GM21447 (cell line): ENCODE measurements at regions not wholly inside any gene's neighbourhood (a gene's known extent, or its start where the extent isn't known, plus 50 kb on each side); places are given as distances from the start of the nearest gene placed in this dataset.

Experiments
- ATAC-seq: cut with Tn5 transposase; IDR thresholded peaks from one replicate; pipeline ENCODE4 v1.9.1; 2021; ENCODE audit not compliant: unreplicated experiment

- no peak for ATAC-seq
Measured at GRCh38 chr4:79472693-79473438, 64.8 kb upstream of the GK2 start.

GRCh38 chr4:79472036-79472435 is 64.0 kb upstream of the GK2 start:
- ATAC-seq, result no peak

- no peak for ATAC-seq
Measured at GRCh38 chr4:79471309-79471708, 63.3 kb upstream of the GK2 start.

- ATAC-seq, result no peak
Measured at GRCh38 chr4:79467246-79467932, 59.4 kb upstream of the GK2 start.

GRCh38 chr4:79466621-79467020 is 58.6 kb upstream of the GK2 start:
- ATAC-seq, result no peak
